ENCODE measurements at regions not wholly inside any gene's neighbourhood (a gene's known extent, or its start where the extent isn't known, plus 50 kb on each side); places are given as distances from the start of the nearest gene placed in this dataset.

DNA sequence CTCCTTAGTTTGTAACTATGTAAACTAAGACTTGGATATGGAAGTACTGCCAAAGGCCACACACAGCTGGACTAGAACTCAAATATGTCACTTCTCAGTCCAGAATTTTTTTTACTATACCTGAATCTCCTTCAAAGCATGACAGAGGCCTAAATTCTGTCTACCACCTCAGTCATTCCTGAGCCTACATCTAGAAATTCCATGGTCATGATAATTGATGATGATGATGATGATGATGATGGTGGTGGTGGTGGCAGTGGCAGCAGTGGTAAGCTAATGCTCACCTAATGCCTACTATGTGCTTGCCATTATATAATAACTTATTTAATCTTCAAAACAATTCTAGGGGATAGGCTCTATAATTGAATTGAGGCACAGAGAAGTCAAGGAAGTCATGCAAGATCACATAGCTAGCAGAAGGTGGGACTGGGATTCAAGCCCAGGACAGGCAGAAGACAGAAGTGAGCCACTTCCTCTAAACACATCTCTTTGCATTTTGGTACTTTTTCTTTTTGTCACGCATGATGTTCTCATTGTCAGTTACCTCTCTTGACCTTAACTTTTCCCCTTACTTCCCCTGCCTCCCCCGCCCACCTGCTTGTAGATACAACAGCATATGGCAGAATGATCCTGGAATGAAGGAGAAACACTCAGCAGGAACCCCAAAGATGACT, 539.3 kb downstream of the TNS1 start:
- Histone ChIP-seq H3K4me3 (ENCODE audit: low read length) (no peak overlapping the region), H3K27ac (ENCODE audit: low read length) (no peak overlapping the region), H3K9me3 (replicated peaks; ENCODE audit: control insufficient read depth, low read depth, low read length) (no peaks in the 10 kb centered on the region), H3K36me3 (ENCODE audit: control insufficient read depth, insufficient read depth, low read length) (no peaks in the 10 kb centered on the region), H3K4me1 (ENCODE audit: control insufficient read depth, insufficient read depth, low read length) (peaks cover 26% of the 10 kb centered on the region), H3K27me3 (ENCODE audit: control insufficient read depth, insufficient read depth, low read length) (peaks cover 2% of the 10 kb centered on the region)
- WGBS (ENCODE audit: insufficient coverage) = 100% methylated on average over 1 of the region's 2 CpGs
- DNase-seq = no peak

DNA sequence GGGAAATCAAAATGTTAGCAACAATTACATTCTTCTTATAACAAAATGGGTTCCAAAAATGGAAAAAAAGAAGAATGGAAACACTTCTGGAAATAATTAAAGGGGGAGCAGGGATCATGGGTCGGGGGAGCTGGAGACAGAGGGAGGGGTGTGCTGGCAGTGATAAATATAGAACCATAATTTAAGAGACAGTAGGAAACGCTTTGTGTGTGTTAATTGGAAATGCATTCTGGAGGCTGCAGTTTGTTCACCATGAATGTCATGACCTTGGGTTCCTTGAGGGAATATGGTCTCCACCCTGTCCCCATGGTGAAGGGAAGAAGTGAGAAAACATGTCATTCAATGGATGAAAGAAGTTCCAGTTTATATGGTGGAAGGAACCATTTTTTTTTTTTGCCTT, 540.7 kb downstream of the TNS1 start:
- Histone ChIP-seq H3K27ac (ENCODE audit: low read length) (peak overlapping the region; percentile 42), H3K9me3 (replicated peaks; ENCODE audit: control insufficient read depth, low read depth, low read length) (no peaks in the 10 kb centered on the region), H3K36me3 (ENCODE audit: control insufficient read depth, insufficient read depth, low read length) (no peaks in the 10 kb centered on the region), H3K4me1 (ENCODE audit: control insufficient read depth, insufficient read depth, low read length) (peaks cover 23% of the 10 kb centered on the region), H3K27me3 (ENCODE audit: control insufficient read depth, insufficient read depth, low read length) (peaks cover 2% of the 10 kb centered on the region), H3K4me3 (ENCODE audit: low read length) (no peak overlapping the region)
- WGBS (ENCODE audit: insufficient coverage) = 16% methylated on average over 2 of the region's 2 CpGs
- DNase-seq = peak; percentile 85

DNA sequence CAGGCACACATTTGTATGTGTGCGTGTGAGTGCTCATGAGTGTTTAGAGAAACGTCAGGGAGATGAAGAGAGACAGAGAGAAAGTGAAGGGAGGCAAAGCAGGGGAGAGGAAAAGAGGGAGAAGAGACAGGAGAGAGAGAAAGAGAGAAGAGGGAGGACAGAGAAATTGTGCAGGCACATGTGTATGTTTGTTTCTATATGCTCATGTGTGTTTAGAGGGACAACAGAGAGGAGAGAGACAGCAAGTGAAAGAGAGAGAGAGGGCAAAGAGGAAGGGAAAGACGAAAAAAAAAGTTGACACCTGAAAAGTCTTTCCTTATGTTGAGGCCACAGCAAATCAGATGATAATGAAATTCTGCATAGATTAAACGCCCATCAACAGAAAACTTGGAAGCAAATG, 541.1 kb downstream of the TNS1 start:
- H3K27ac ChIP-seq (ENCODE audit: low read length) = no peak overlapping the region
- DNase-seq = no peak
- 62% methylated on average over 2 of the region's 4 CpGs for WGBS (ENCODE audit: insufficient coverage)

DNA sequence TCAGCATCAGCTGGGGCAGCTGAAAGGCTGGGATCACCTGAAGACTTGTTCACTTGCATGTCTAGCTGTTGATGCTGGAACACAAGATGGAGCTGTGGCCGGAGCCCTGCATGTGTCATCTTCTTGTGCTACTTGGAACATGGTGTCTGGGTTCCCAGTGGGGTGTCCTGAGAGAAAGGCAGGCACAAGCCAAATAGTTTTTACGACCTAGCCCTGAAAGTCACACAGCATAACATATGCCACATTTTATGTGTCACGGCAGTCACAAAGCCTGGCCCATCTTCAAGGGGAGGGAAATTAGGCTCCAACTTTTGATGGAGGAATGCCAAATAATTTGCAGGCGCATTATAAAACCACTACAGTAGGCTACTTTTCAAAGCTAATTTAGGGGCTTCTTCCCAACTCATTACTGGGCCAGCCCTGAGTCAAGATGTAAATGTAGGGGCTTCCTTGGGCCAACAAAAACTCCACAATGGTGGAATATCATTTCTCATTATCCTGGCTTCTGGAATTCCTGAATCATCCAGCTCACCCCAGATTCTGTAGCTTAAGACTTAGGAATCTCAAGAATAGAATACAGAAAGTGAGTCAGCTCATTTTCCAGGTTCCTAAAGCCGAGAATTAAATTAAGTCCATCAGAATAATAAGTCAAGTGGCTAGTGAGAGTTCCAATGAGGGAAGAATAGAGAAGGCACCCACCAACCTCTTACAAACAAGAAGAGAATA, 543.0 kb downstream of the TNS1 start:
- Histone ChIP-seq H3K27ac (ENCODE audit: low read length) (no peak overlapping the region), H3K27me3 (ENCODE audit: control insufficient read depth, insufficient read depth, low read length) (no peaks in the 10 kb centered on the region), H3K4me1 (ENCODE audit: control insufficient read depth, insufficient read depth, low read length) (peaks cover 13% of the 10 kb centered on the region), H3K9me3 (replicated peaks; ENCODE audit: control insufficient read depth, low read depth, low read length) (no peaks in the 10 kb centered on the region), H3K36me3 (ENCODE audit: control insufficient read depth, insufficient read depth, low read length) (no peaks in the 10 kb centered on the region), H3K4me3 (ENCODE audit: low read length) (no peak overlapping the region)
- no peak for DNase-seq
- no CpG with 5 or more reads among the region's 5 CpGs for WGBS (ENCODE audit: insufficient coverage)

More for the DNA sequence above, 541.1 kb downstream of the TNS1 start:
- Histone ChIP-seq H3K4me1 (ENCODE audit: control insufficient read depth, insufficient read depth, low read length) (peaks cover 20% of the 10 kb centered on the region), H3K27me3 (ENCODE audit: control insufficient read depth, insufficient read depth, low read length) (peaks cover 2% of the 10 kb centered on the region), H3K4me3 (ENCODE audit: low read length) (no peak overlapping the region), H3K36me3 (ENCODE audit: control insufficient read depth, insufficient read depth, low read length) (no peaks in the 10 kb centered on the region), H3K9me3 (replicated peaks; ENCODE audit: control insufficient read depth, low read depth, low read length) (no peaks in the 10 kb centered on the region)

DNA sequence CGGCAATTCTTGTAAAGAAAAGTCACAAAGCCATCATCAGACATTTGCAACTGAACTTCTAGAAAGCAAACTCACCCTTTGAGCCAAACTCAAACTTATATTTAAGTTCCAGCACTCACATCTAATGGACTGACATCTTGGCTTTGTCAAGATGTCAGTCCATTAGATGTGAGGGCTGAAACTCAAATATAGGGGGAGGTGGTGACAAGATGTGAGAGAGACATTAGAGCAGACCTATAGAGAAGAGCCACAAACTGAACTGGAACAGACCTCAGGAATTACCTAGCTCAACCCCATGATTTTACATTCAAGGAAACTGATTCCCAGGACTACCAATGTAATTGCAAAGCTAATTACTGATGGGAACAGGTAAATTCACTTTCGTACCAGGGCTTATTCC, 543.8 kb downstream of the TNS1 start:
- Histone ChIP-seq H3K4me3 (ENCODE audit: low read length) (no peak overlapping the region), H3K36me3 (ENCODE audit: control insufficient read depth, insufficient read depth, low read length) (no peaks in the 10 kb centered on the region), H3K4me1 (ENCODE audit: control insufficient read depth, insufficient read depth, low read length) (peaks cover 13% of the 10 kb centered on the region), H3K27me3 (ENCODE audit: control insufficient read depth, insufficient read depth, low read length) (no peaks in the 10 kb centered on the region), H3K9me3 (replicated peaks; ENCODE audit: control insufficient read depth, low read depth, low read length) (no peaks in the 10 kb centered on the region), H3K27ac (ENCODE audit: low read length) (no peak overlapping the region)
- DNase-seq = no peak
- WGBS (ENCODE audit: insufficient coverage) = 100% methylated on average over 1 of the region's 2 CpGs

DNA sequence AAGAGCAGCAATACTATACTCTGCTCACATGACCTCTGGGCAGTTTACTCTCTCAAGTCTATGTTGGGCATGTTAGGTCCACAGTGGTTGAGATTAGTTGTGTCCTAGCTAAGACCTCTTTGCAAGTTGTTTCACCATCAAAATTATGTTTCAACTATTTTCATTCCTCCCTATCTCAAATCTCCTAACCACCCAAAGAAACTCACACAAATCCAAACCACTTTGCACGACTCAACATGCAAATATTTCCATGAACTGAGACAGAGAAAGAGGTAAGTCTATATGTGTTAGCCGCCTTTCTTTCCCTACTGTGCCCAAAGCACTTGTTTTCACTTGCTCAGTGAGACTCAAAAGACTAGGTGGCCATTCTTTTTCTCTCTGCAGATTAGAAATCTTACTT, 546.8 kb downstream of the TNS1 start:
- no CpG with 5 or more reads among the region's 2 CpGs for WGBS (ENCODE audit: insufficient coverage)
- Histone ChIP-seq H3K27ac (ENCODE audit: low read length) (no peak overlapping the region), H3K36me3 (ENCODE audit: control insufficient read depth, insufficient read depth, low read length) (no peaks in the 10 kb centered on the region), H3K4me3 (ENCODE audit: low read length) (no peak overlapping the region), H3K9me3 (replicated peaks; ENCODE audit: control insufficient read depth, low read depth, low read length) (no peaks in the 10 kb centered on the region), H3K4me1 (ENCODE audit: control insufficient read depth, insufficient read depth, low read length) (peaks cover 15% of the 10 kb centered on the region), H3K27me3 (ENCODE audit: control insufficient read depth, insufficient read depth, low read length) (no peaks in the 10 kb centered on the region)
- no peak for DNase-seq

DNA sequence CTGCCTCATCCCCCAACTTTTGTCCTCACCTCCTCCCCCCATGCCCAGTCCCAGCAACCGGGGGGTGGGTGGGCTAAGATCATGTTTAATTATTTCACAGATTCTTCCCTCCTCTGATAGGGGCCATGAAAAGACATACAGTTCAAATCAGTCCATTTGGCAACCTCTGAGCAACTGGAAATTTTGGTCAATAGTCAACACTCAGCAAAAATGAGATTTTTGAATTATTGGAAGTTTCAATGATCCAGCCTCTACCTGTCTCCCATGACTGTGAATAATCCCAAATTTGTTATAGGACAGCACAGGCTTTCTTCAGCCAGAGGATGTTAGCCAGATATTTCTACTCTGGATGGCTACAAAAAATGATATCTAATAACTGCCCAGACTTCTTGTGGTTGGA, 549.9 kb downstream of the TNS1 start:
- H3K4me1 ChIP-seq (ENCODE audit: control insufficient read depth, insufficient read depth, low read length) = peaks cover 11% of the 10 kb centered on the region
- H3K9me3 ChIP-seq (replicated peaks; ENCODE audit: control insufficient read depth, low read depth, low read length) = no peaks in the 10 kb centered on the region
- H3K4me3 ChIP-seq (ENCODE audit: low read length) = no peak overlapping the region
- no CpG with 5 or more reads among the region's 1 CpG for WGBS (ENCODE audit: insufficient coverage)
- no peaks in the 10 kb centered on the region for H3K36me3 ChIP-seq (ENCODE audit: control insufficient read depth, insufficient read depth, low read length)
- no peak for DNase-seq
- H3K27ac ChIP-seq (ENCODE audit: low read length) = no peak overlapping the region
- H3K27me3 ChIP-seq (ENCODE audit: control insufficient read depth, insufficient read depth, low read length) = no peaks in the 10 kb centered on the region

DNA sequence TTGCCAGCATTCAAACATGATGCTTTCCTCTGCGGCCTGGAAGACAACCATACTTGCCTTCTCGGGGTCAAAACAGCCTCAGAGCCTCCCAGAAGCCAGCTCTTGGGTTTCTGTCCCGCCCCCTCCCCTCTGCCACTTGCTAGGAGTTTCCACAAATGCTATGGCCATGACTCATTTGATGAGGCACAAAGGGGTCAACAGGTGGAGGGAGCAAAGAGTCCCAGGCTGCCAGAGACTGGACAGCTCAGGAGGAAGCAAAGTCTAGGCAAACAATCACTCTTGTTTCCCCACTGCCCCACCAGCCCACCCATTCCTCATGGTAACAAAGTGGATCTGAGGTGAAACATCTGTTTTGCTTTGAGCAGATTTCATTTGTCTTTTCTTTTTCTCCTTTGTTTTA, 551.1 kb downstream of the TNS1 start:
- peak overlapping the region; percentile 17 for H3K27ac ChIP-seq (ENCODE audit: low read length)
- H3K36me3 ChIP-seq (ENCODE audit: control insufficient read depth, insufficient read depth, low read length) = no peaks in the 10 kb centered on the region
- no peak overlapping the region for H3K4me3 ChIP-seq (ENCODE audit: low read length)
- 62% methylated on average over 2 of the region's 3 CpGs for WGBS (ENCODE audit: insufficient coverage)
- H3K27me3 ChIP-seq (ENCODE audit: control insufficient read depth, insufficient read depth, low read length) = no peaks in the 10 kb centered on the region
- H3K4me1 ChIP-seq (ENCODE audit: control insufficient read depth, insufficient read depth, low read length) = peaks cover 11% of the 10 kb centered on the region
- DNase-seq = no peak
- no peaks in the 10 kb centered on the region for H3K9me3 ChIP-seq (replicated peaks; ENCODE audit: control insufficient read depth, low read depth, low read length)

DNA sequence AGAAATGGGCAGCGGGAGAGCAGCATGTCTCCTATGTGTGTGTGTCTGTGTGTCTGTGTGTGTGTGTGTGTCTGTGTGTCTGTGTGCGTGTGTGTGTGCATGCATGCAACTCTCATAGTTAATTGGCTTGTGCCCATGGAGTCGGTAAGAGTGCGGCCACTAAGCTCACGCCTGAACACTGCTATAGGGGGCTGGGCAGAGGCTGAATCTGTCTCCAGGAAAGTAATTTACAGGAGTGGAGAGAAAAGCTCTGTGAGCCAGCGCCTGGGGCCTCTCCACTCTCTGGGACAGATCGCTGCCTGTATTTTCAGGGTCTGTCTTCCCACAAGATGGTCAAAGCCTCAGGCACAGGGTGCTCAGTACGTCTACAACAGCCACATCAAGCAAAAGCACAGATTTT, 553.4 kb downstream of the TNS1 start:
- no peaks in the 10 kb centered on the region for H3K36me3 ChIP-seq (ENCODE audit: control insufficient read depth, insufficient read depth, low read length)
- H3K4me3 ChIP-seq (ENCODE audit: low read length) = no peak overlapping the region
- no peaks in the 10 kb centered on the region for H3K27me3 ChIP-seq (ENCODE audit: control insufficient read depth, insufficient read depth, low read length)
- no peak for DNase-seq
- no peaks in the 10 kb centered on the region for H3K9me3 ChIP-seq (replicated peaks; ENCODE audit: control insufficient read depth, low read depth, low read length)
- no peak overlapping the region for H3K27ac ChIP-seq (ENCODE audit: low read length)
- H3K4me1 ChIP-seq (ENCODE audit: control insufficient read depth, insufficient read depth, low read length) = peaks cover 15% of the 10 kb centered on the region
- 64% methylated on average over 4 of the region's 8 CpGs for WGBS (ENCODE audit: insufficient coverage)

DNA sequence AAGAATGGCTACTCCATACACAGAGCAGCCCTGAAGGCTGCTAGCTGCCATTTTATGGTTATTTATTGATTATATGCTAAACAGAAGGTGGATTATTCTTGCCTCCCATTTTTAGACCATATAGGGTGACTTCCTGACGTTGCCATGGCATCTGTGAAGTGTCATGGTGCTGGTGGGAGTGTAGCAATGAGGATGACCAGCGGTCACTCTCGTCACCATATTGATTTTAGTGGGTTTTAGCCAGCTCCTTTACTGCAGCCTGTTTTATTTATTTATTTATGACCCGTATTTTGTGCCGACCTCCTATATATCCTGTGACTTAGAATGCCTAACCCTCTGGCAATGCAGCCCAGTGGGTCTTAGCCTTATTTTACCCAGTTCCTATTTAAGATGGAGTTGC, 553.9 kb downstream of the TNS1 start:
- no peaks in the 10 kb centered on the region for H3K9me3 ChIP-seq (replicated peaks; ENCODE audit: control insufficient read depth, low read depth, low read length)
- no peaks in the 10 kb centered on the region for H3K27me3 ChIP-seq (ENCODE audit: control insufficient read depth, insufficient read depth, low read length)
- no peaks in the 10 kb centered on the region for H3K36me3 ChIP-seq (ENCODE audit: control insufficient read depth, insufficient read depth, low read length)
- no peak overlapping the region for H3K4me3 ChIP-seq (ENCODE audit: low read length)
- no CpG with 5 or more reads among the region's 5 CpGs for WGBS (ENCODE audit: insufficient coverage)
- peaks cover 15% of the 10 kb centered on the region for H3K4me1 ChIP-seq (ENCODE audit: control insufficient read depth, insufficient read depth, low read length)
- no peak overlapping the region for H3K27ac ChIP-seq (ENCODE audit: low read length)
- DNase-seq = no peak

All from muscle of leg (tissue), 3 donors.